Fibroblast of upper back skin (primary cell): ENCODE measurements at regions not wholly inside any gene's neighbourhood (a gene's known extent, or its start where the extent isn't known, plus 50 kb on each side); places are given as distances from the start of the nearest gene placed in this dataset.
"Not testable (repeated sequence)": the region's sequence is repeated elsewhere in the genome, so short reads cannot be mapped to it uniquely, and the experiment has no call there.

Experiments
- DNase-seq: peaks from one replicate; pipeline ENCODE4 v3.0.0-alpha.2; 2013

DNA sequence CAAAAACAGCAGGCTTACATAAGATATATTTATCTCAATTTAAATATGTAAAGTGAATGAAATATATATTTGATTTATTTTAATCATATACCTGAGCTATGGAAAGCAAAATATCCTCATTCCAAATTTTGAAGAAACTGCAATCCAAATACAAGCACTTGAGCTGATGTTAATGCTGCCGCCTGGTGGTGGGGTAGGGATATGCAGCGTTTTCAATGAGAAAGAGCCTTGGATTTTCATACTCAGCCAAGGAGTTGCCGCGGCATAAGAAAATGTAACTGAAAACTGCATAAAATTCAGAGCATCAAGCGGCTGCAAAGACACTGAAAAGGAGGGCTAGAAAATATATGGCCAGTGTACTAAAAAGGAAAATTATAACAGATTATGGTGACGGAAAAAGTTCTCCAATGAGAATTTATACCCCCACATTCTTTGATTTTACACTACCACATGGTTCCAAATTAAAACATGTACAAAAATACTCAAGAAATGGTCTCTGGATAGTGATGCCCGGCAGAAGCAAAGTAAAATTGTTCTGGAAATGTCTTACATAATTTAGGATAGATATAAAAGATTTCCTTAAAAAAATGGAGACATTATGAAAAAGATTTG is 660.3 kb upstream of the PITX2 start:
- DNase-seq = peak; percentile 65

DNA sequence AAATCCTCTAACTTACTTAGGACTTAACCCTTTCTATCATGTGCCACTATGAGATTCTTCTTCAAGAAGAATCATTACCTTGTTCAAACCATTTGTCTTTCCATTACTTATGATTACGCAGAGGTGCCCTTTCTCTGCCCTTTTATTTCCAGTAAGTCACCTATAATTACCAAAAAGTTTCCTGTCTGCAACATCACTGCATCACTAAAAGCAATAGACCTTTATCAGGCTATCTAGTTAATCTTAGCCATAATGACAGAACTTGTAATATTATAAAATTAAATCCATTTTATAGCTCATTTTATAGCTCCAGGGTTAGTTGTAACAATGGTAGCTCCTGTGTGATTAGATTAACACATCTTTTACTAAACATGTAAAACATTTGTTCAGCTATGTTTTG is 673.6 kb upstream of the PITX2 start:
- no peak for DNase-seq

GRCh38 chr4:111303806-111304205 is 680.9 kb upstream of the PITX2 start:
- DNase-seq = no peak

DNA sequence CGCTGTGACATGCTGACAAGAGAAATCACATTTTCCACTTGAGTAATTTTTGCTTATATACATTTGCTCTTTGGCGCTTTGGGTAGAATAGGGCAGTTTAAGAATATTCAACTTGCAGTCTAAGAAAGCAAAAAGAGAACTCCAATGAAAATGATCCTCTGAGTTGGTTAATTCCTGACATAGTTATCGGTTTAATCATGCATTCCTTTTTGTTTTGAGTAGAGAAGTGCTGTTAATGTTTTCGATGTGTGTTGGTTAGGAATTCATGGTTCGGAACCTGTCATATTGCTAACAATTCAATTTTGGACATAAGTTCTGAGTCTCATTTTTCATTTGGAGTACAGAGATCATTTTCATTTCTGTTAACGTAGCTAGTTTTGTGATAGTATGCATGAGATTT is 700.6 kb upstream of the PITX2 start:
- peak; percentile 92 for DNase-seq

DNA sequence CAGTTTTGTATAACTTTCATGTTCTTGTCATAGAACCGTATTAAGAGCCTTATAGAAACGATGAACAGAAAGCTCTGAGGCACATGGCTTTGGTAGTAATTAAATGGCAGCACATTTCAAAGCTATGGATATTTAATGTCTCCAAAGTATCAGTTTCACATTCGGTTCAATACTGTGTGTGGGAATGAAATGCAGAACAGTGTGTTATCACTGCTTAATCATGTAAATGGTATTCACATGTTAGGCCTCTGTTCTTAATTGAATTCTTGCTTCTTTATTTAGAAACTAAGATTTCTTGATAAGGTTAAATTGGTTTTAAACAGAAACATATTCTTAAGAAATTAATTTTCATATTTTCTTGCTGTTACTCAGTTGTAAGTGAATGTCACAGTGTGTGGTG is 701.0 kb upstream of the PITX2 start:
- peak; percentile 55 for DNase-seq

DNA sequence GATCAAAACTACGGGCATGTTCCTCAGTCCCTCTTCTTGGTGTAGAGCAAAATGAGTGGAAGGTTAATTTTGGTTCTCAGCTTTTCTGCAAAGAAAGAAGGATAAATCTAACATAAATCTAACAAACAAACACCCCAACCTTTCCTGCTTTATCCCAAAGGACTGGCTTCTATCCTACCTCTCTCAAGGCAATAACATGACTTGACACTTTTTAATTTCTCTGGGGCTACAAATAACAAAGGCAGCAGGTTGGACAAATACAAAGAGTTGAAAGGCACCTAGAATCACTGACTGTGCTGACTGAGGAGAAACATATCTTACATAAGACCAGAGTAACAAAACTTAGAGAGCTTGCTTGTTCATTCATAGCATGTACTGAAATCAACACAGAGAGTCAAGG is 703.6 kb upstream of the PITX2 start:
- DNase-seq = no peak

GRCh38 chr4:111330786-111331185 is 707.9 kb upstream of the PITX2 start:
- DNase-seq = peak; percentile 29

DNA sequence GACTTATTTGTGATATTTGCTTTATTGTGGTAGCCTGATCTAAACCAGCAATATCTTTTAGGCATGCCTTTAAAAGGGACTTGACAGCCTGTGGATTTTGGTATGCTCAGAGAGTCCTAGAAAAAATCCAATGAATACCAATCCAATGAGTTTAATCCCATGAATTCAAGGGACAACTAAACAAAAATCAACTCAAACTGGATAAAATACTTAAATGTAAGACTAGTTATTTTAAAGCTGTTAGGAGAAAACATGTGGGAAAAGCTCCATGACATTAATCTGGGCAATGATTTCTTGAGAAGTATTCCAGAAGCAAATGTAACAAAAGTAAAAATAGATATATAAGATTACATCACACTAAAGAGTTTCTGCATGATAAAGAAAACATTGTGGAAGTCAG is 711.5 kb upstream of the PITX2 start:
- peak; percentile 25 for DNase-seq

- DNase-seq = not testable (repeated sequence)
Observed at GRCh38 chr4:111337186-111337876, 714.5 kb upstream of the PITX2 start.

DNA sequence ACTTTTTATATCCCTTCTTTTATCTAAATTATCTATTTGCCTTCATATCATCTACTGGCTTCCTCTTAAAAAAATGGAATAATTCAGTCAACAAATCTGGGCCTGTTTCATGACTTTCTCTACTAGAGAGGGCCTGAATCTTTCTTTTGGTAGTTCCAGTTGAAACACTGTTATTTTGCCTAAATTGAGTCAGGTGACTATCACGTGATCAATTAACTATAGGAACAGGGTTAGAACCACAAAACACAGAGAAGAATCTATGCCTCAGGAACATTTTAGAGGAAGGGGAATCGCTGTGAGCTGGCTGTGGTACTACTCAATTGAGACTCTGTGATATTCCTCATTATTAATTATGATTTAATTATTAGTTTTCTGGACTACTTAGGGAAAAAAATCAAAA is 736.7 kb upstream of the PITX2 start:
- DNase-seq = no peak

GRCh38 chr4:111360906-111361305 is 738.0 kb upstream of the PITX2 start:
- no peak for DNase-seq

GRCh38 chr4:111362941-111363361 is 740.1 kb upstream of the PITX2 start:
- DNase-seq = peak; percentile 93

DNA sequence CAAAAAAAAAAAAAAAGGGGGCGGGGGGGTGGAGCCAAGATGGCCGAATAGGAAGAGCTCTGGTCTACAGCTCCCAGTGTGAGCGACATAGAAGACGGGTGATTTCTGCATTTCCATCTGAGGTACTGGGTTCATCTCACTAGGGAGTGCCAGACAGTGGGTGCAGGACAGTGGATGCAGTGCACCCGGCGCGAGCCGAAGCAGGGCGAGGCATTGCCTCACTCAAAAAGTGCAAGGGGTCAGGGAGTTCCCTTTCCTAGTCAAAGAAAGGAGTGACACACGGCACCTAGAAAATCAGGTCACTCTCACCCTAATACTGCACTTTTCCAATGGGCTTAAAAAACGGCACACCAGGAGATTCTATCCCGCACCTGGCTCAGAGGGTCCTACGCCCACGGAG is 755.0 kb upstream of the PITX2 start:
- DNase-seq = not testable (repeated sequence)

- DNase-seq = peak; percentile 66
Observed at GRCh38 chr4:111388561-111388960, 756.7 kb upstream of the FAM241A start.

DNA sequence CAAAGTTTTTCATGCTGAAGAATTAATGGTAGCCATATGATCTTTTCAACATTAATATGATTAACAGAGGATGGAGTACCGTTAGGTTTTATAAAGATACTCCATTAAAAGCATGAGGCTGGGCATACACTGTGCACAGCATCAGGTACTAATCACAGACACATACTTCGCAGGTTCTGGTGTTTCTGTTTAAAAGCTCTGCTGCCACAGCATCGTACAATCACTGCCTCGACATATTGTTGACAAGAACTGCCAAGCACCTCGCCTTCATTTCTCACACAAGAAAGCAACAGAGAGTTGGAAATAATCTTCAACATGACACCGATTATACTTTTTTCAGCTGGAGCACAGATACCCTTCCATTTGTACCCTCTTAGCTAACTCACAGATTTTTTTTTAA is 753.4 kb upstream of the FAM241A start:
- no peak for DNase-seq

- no peak for DNase-seq
Observed at GRCh38 chr4:111393781-111394180, 751.5 kb upstream of the FAM241A start.

GRCh38 chr4:111398906-111399330 is 746.3 kb upstream of the FAM241A start:
- DNase-seq = peak; percentile 83

GRCh38 chr4:111399623-111400022 is 745.6 kb upstream of the FAM241A start:
- peak; percentile 62 for DNase-seq

DNA sequence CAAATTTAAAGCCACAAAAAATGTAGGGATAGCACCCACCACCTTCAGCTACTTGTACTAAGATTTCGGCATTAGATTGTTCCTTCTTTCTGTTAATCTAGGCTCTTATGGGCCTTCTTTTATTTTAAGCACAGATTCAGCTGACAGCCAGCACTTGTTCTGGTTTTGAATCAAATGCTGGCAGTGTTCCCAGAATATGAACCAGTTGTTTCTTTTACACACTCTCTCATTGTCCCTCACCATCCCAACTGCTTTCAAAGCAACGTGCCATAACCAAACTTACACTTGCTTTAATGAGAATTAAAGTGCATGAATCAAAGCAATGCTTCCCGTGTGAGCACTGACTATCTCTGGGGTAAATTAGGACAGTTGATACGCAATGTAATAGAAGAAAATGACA is 744.5 kb upstream of the FAM241A start:
- peak; percentile 82 for DNase-seq

GRCh38 chr4:111404673-111405072 is 740.6 kb upstream of the FAM241A start:
- no peak for DNase-seq

GRCh38 chr4:111405989-111406388 is 739.3 kb upstream of the FAM241A start:
- no peak for DNase-seq

- no peak for DNase-seq
Observed at GRCh38 chr4:111410571-111410970, 734.7 kb upstream of the FAM241A start.

- DNase-seq = no peak
Observed at GRCh38 chr4:111417521-111417920, 727.7 kb upstream of the FAM241A start.

- DNase-seq = no peak
Observed at GRCh38 chr4:111433441-111433840, 711.8 kb upstream of the FAM241A start.

DNA sequence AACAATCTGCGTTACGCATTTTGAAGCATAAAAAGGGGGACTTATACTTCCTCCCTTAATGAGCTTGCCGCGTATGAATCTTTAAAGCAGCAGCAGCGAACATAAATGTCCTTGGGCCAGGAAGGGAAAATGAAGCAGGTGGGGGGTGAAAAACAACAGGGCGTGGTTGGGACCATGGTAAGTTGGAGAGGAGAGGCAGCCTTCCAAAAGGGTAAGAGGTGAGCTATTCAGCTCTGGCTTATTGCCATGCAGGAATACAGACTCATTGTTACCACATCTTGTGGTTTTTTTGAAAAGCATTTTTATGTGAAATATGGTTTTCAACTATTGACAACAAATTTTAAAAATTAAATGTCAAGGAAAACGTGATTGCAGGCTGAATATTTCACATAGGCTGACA is 710.7 kb upstream of the FAM241A start:
- DNase-seq = peak; percentile 72
